ENCODE measurements at regions not wholly inside any gene's neighbourhood (a gene's known extent, or its start where the extent isn't known, plus 50 kb on each side); places are given as distances from the start of the nearest gene placed in this dataset.

GRCh38 chr22:48981371-48982061 lies 846.2 kb downstream of the BRD1 start:
- in situ Hi-C loops (cut with HindIII; ENCODE audit: low pct_unique_long_range_greater_than_20kb, low sequenced_read_pairs): no loop called here
- H3K9me3 ChIP-seq (ENCODE audit: control insufficient read depth, insufficient read depth, low read depth, low read length): no peaks in the 10 kb centered on the region
- intact Hi-C loops (cut with micrococcal nuclease; ENCODE audit: unreplicated experiment): no loop called here
- DNase-seq (ENCODE audit: low read depth, low spot score) (no peak), ATAC-seq (no peak)
- H3K27me3 ChIP-seq (ENCODE audit: control insufficient read depth, insufficient read depth, low read length): no peaks in the 10 kb centered on the region; the same call in 1 of the 2 replicates
- ChIA-PET CTCF (interaction anchor here (0.6 kb wide), 1 partner anchor 23 kb away, joined by 3 read pairs; no protein-coding TSS in a partner anchor), POLR2A (no interaction called here)
- H3K4me1 ChIP-seq (ENCODE audit: control insufficient read depth, insufficient read depth, low read length): no peaks in the 10 kb centered on the region
- BruUV-seq (replicated peaks): no TSS peak
- H3K36me3 ChIP-seq (ENCODE audit: control insufficient read depth, insufficient read depth, low read length): no peaks in the 10 kb centered on the region
- TF ChIP-seq POLR2AphosphoS5 (IDR thresholded peaks at IDR 0.05; ENCODE audit: low read depth, low read length) (no peak), REST (IDR thresholded peaks at IDR 0.05; ENCODE audit: insufficient read depth in 1 of 2, low read depth in 2 of 2, low read length in 1 of 2) (no peak), SIN3A (IDR thresholded peaks at IDR 0.05; ENCODE audit: borderline replicate concordance, insufficient read depth, low read depth, low read length) (no peak), TCF7L2 (IDR thresholded peaks at IDR 0.05; ENCODE audit: low read depth, low read length) (no peak), CTCF (IDR thresholded peaks at IDR 0.05) (no peak)
- no peak overlapping the region for H3K27ac ChIP-seq (ENCODE audit: low read length)
- no peak overlapping the region for H3K4me3 ChIP-seq (ENCODE audit: low read depth in 2 of 2, low read length in 2 of 2)

- TF ChIP-seq CTCF (IDR thresholded peaks at IDR 0.05): no peak
- TF ChIP-seq POLR2AphosphoS5 (IDR thresholded peaks at IDR 0.05; ENCODE audit: low read depth, low read length): no peak
- TF ChIP-seq TCF7L2 (IDR thresholded peaks at IDR 0.05; ENCODE audit: low read depth, low read length): no peak
- TF ChIP-seq SIN3A (IDR thresholded peaks at IDR 0.05; ENCODE audit: borderline replicate concordance, insufficient read depth, low read depth, low read length): no peak
- no peak for TF ChIP-seq REST (IDR thresholded peaks at IDR 0.05; ENCODE audit: insufficient read depth in 1 of 2, low read depth in 2 of 2, low read length in 1 of 2)
- CTCF ChIA-PET: no interaction called here
- DNase-seq (ENCODE audit: low read depth, low spot score) (no peak), ATAC-seq (no peak)
- H3K36me3 ChIP-seq (ENCODE audit: control insufficient read depth, insufficient read depth, low read length): no peaks in the 10 kb centered on the region
- no peak overlapping the region for H3K27ac ChIP-seq (ENCODE audit: low read length)
- no peaks in the 10 kb centered on the region for H3K4me1 ChIP-seq (ENCODE audit: control insufficient read depth, insufficient read depth, low read length)
- no peaks in the 10 kb centered on the region; the same call in 1 of the 2 replicates for H3K27me3 ChIP-seq (ENCODE audit: control insufficient read depth, insufficient read depth, low read length)
- BruUV-seq (replicated peaks): no TSS peak
- intact Hi-C loops (cut with micrococcal nuclease; ENCODE audit: unreplicated experiment) (no loop called here), in situ Hi-C loops (cut with HindIII; ENCODE audit: low pct_unique_long_range_greater_than_20kb, low sequenced_read_pairs) (no loop called here)
- H3K9me3 ChIP-seq (ENCODE audit: control insufficient read depth, insufficient read depth, low read depth, low read length): no peaks in the 10 kb centered on the region
- POLR2A ChIA-PET: no interaction called here
- no peak overlapping the region for H3K4me3 ChIP-seq (ENCODE audit: low read depth in 2 of 2, low read length in 2 of 2)
These were observed 846.8 kb downstream of the BRD1 start for GRCh38 chr22:48980918-48981317.

Data from Panc1 (cell line).